GM12892 (cell line): ENCODE measurements at regions not wholly inside any gene's neighbourhood (a gene's known extent, or its start where the extent isn't known, plus 50 kb on each side); places are given as distances from the start of the nearest gene placed in this dataset.

Experiments
- DNase-seq: peaks from one replicate; pipeline ENCODE4 v3.0.0; 2011; ENCODE audit not compliant: insufficient read length
- FAIRE-seq: peaks from 2 replicates; lab custom pipeline; 2011; peaks lifted over from hg19 to GRCh38; lab: Jason Lieb, UNC
- POLR2A ChIP-seq: IDR thresholded peaks from 2 replicates; pipeline ENCODE4 v1.6.1; 2011; ENCODE audit warnings: low read depth, low read length, control low read depth
- POLR2AphosphoS5 ChIP-seq: IDR thresholded peaks from 2 replicates; pipeline ENCODE4 v1.6.1; 2011; ENCODE audit warnings: low read depth, low read length, control low read depth
- TAF1 ChIP-seq: IDR thresholded peaks from 2 replicates; pipeline ENCODE4 v1.6.1; 2011; ENCODE audit warnings: low read depth, mild to moderate bottlenecking, control low read depth, low read length, borderline replicate concordance

DNA sequence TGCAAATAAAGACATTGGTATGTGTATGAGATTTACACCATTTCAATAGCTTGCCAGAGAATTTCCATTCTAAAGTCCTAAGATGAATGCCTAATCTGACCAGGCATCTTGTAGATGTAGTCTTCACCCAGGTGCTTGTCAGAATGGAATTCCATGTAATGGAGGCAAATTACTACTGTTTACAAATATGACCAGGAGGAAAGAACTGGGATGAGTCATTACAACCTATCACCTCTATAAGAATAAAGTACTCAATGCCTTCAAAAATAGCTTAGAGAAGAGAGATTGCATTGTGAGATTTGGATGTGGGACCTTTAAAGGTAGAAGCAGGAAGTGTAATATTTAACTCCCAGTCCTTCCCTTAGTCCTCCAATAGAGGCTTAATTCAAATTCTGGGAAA is 507.0 kb upstream of the PTGER4 start:
- no peak for DNase-seq
- no peak for FAIRE-seq
- TF ChIP-seq POLR2AphosphoS5 (no peak), POLR2A (no peak), TAF1 (no peak)

DNA sequence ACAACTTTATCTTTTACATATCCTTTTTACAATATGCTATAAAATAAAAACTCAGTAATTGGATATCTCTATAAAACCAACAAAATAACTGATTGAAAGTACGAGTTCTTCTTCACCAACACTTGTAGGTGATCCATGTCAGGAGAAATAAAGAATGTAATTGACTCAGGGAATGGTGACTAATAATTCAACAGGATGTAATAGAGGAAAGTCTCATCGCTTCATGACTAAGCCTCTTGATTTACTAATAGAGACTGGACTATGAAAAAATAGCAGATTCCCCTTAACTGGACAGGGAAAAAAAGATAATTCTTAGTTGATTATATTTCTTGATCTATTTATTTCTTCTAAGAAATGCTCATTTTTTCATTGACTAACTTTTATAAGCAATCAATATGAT is 507.7 kb upstream of the PTGER4 start:
- no peak for FAIRE-seq
- TF ChIP-seq TAF1 (no peak), POLR2AphosphoS5 (no peak), POLR2A (no peak)
- DNase-seq = no peak

DNA sequence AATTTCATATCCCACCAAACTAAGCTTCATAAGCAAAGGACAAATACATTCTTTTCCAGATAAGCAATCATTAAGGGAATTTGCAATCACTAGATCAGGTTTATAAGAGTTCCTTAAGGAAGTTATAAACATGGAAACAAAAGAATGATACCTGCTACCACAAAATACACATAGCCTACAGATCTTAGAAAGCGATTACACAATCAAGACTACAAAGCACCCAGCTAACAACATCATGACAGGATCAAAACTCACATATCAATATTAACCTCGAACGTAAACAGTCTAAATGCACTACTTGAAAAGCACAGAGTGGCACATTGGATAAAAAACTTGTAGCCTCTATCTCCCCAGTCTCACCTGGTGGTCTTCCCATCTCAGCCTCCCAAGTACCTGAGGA is 512.4 kb upstream of the PTGER4 start:
- no peak for DNase-seq
- no peak for FAIRE-seq
- TF ChIP-seq POLR2AphosphoS5 (no peak), POLR2A (no peak), TAF1 (no peak)

DNA sequence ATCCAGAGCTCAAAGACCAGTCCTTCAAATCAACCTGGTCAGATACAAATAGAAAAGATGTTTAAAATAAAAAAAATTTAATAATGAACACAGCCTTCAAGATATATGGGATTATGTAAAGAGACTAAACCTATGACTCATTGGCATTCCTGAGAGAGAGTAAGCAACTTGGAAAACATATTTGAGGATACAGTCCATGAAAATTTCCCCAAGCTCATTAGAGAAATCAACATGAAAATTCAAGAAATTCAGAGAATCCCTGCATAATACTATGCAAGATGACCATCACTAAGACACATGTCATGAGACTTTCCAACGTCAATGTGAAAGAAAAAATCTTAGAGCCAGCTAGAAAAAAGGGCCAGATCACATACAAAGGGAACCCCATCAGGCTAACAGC is 512.9 kb upstream of the PTGER4 start:
- no peak for DNase-seq
- no peak for FAIRE-seq
- TF ChIP-seq TAF1 (no peak), POLR2AphosphoS5 (no peak), POLR2A (no peak)

DNA sequence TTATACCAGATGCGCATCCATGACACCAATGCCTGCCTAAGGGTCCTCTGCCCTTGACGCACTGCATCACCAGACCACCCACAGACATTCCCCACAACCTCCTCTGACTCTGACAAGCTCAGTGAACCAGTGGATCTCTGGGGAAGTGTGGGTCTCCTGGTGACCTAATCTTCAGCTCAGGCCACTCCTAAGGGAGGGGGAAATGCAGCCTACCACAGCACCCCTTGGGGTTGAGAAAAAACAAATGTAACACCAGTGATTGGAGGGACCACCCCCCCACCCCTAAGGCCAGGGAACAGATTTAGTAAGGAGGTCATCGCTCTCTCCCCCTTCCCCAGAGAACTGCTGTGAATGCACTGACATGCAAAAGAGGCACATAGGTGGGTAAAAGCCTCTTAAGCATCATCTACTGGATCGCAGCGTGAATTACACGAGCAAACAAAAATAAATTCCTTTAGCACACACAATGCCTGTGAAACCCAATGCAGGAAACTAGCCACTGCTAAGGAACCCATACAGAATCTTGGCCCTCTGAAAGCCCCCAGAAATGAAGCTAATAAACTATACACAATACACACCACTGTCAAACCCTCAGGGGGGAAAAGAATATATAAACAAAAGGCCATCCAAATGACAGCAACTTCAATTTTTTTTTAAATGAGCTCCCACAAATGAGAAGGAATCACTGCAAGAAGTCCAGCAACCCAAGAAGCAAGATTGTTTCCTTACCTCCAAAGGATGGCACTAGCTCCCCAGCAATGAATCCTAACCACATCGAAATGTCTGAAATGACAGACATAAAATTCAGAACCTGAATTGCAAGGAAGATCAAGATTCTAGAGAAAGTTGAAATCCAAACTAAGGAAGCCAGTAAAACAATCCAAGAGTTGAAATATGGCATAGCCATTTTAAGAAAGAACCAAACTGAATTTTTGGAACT is 513.7 kb upstream of the PTGER4 start:
- no peak for DNase-seq
- TF ChIP-seq POLR2AphosphoS5 = no peak
- TF ChIP-seq TAF1 = no peak
- TF ChIP-seq POLR2A = no peak
- no peak for FAIRE-seq

DNA sequence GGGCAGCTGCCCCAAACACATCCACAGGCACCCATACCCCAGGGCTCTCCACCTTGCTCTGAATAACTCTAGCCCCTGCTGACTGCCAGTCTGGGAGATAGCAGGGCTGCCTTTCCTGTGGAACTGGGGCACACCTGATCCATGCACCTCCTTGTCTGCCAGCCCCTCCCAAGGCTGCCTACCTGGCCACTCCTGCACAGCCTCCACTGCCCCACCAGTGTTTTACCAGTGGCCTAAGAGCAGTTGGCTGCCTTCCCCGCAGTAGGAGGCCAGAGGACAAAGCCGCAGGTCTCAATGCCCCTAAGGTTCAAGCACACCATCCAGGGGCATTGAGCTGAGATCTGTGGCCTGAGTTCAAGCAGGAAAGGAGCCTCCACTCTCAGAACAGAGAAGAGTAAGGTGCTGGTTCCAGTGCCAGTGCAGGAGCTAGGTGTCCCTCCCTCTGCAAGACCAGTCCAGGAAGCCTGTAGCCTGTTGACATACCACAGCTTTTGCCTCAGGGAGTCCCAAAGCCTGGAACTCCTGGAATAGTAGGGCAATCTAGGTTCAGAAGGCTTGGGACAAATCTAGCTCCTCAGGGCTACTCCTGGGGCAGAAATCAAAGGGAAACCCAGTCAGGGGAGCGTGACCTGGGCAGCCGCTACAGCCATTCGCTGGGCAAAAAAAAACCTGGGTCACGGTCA is 514.5 kb upstream of the PTGER4 start:
- TF ChIP-seq POLR2AphosphoS5 (no peak), POLR2A (no peak), TAF1 (no peak)
- no peak for FAIRE-seq
- DNase-seq = no peak

DNA sequence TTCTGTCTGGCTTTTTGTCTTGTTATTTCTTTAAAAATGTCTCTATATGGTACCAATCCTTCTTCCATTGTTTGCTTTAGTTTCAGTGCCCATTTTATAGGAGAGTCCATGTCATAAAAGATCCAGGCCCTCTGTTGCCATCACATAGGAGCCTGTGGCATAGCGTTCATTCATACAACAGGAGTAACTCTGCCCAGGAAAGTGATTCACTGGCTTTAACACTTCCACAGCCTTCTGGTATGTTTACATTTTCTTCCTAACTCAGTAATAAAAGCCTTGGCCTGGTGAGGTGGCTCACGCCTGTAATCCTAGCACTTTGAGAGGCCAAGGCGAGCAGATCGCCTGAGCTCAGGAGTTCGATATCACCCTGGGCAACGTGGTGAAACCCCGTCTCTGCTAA is 519.3 kb upstream of the PTGER4 start:
- no peak for TF ChIP-seq POLR2AphosphoS5
- TF ChIP-seq POLR2A = no peak
- no peak for TF ChIP-seq TAF1
- FAIRE-seq = no peak
- no peak for DNase-seq

DNA sequence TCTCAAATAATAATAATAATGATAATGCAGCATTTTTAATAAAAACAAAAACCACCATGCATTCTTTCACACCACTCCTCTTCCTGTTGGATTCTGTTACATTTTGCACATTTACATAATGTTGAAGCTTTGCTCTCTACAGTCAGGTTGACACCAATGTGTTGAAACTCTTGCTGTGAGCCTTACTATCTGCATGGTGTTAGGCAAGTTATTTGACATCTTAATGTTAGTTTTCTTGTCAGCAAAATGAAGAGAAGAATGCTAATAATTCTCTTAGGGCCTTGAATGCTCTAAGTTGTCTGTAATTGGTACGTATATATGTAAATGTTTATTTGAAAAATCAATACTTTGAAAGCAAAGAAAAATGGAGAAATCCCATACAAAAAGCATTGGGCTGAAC is 525.5 kb upstream of the PTGER4 start:
- TF ChIP-seq POLR2AphosphoS5 = no peak
- no peak for TF ChIP-seq POLR2A
- TF ChIP-seq TAF1 = no peak
- FAIRE-seq (no peak), DNase-seq (no peak)

DNA sequence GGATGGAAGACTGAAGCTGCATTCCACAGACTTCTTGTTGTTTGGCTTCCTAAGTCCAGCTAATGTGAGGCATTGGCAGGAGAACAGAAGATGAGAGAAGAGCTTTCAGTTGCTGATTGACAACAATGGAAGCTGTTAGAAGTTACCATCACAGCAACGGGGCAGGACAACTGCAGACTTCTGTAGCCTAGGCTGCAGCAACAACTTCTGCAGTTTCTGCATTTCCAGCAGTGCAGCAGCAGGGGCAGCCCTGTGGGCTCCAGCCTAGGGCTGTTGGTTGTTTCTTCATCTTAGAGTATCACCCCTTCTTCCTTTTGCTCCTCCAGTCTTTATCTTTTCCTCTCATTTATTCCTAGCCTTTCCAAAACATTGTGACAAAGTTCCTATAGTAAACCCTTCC is 528.8 kb upstream of the PTGER4 start:
- DNase-seq = no peak
- TF ChIP-seq POLR2A = no peak
- TF ChIP-seq TAF1 = no peak
- no peak for TF ChIP-seq POLR2AphosphoS5

DNA sequence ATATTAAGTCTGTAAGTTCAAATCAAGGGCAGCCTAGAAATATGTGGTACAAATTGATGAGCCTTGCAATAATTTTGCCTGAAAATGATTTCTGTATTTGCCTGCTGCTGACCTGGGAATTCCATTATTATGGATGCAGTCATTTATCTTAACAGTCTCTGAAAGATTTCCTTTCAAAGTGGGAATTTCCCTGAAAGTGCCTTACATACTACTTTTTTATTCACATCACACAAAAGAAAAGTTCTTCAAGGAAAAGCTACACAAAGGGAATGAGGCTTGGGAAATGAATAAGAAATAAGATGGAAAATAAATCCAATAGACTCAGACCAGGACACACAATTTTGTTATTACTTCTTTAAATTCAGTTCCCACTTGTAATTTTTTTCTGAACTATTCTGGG is 537.8 kb upstream of the PTGER4 start:
- TF ChIP-seq TAF1 (no peak), POLR2A (no peak), POLR2AphosphoS5 (no peak)
- FAIRE-seq (no peak), DNase-seq (no peak)

More for the DNA sequence above, 528.8 kb upstream of the PTGER4 start:
- FAIRE-seq = no peak

DNA sequence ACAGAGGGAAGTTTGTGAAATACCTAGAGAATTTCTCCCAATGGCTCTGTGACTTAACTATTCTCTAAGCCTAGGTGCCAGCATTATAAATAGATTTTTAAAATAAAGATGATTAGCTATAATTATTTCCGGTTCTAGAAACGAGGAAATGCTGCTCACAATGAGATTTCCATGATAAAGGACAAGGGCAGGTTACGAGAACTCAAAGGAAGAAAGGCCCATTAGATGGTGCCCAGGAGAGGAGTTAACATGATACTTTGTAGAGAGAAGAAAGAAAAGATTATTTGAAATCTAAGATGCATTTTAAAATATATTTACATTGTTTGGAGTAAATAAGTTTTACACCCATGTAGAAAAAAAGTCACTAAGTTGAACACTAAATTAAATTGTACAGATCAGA is 538.3 kb upstream of the PTGER4 start:
- DNase-seq (no peak), FAIRE-seq (no peak)
- TF ChIP-seq POLR2AphosphoS5 (no peak), POLR2A (no peak), TAF1 (no peak)

DNA sequence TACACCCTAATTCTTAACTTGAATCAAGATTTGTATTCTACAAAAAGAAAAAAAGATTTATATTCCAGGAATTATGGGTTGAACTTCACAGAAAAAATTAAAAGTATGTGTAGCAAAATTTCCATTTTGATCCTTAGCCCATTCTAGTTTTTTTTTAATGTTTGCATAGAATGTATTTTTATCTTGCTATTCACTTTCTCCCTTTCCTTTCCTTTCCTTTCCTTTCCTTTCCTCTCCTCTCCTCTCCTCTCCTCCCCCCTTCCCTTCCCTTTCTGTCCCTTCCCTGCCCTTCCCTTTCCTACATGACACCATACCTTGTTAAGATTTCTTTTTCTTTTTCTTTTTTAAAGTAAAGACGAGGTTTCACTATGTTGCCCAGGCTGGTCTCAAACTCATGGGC is 542.5 kb upstream of the PTGER4 start:
- TF ChIP-seq TAF1 = no peak
- TF ChIP-seq POLR2AphosphoS5 = no peak
- no peak for TF ChIP-seq POLR2A
- FAIRE-seq (no peak), DNase-seq (no peak)
